Glutamatergic neuron (in vitro differentiated cells): ENCODE measurements at regions not wholly inside any gene's neighbourhood (a gene's known extent, or its start where the extent isn't known, plus 50 kb on each side); places are given as distances from the start of the nearest gene placed in this dataset.

Experiments used
- DNase-seq: peaks from one replicate; pipeline ENCODE4 v3.0.0; 2022
- H3K27ac Mint-ChIP-seq: one replicate; pipeline ENCODE4 v1.8.0; 2020; ENCODE audit warnings: mild to moderate bottlenecking, mixed read lengths, inconsistent platforms; ENCODE audit not compliant: unreplicated experiment
- H3K27me3 Mint-ChIP-seq: one replicate; pipeline ENCODE4 v1.8.0; 2020; ENCODE audit warnings: mild to moderate bottlenecking, moderate library complexity, mixed read lengths, inconsistent platforms; ENCODE audit not compliant: unreplicated experiment
- H3K36me3 Mint-ChIP-seq: one replicate; pipeline ENCODE4 v1.8.0; 2020; ENCODE audit warnings: mild to moderate bottlenecking, mixed read lengths, inconsistent platforms; ENCODE audit not compliant: unreplicated experiment
- H3K4me1 Mint-ChIP-seq: one replicate; pipeline ENCODE4 v1.8.0; 2020; ENCODE audit warnings: mild to moderate bottlenecking, low read depth, mixed read lengths, inconsistent platforms; ENCODE audit not compliant: unreplicated experiment
- H3K4me3 Mint-ChIP-seq: one replicate; pipeline ENCODE4 v1.8.0; 2020; ENCODE audit warnings: mild to moderate bottlenecking, mixed read lengths, inconsistent platforms; ENCODE audit not compliant: unreplicated experiment
- H3K9me3 Mint-ChIP-seq: one replicate; pipeline ENCODE4 v1.8.0; 2020; ENCODE audit warnings: mild to moderate bottlenecking, moderate library complexity, mixed read lengths, inconsistent platforms; ENCODE audit not compliant: unreplicated experiment
- CTCF ChIP-seq: fragments of 200-600 bp; sonication (generic); IDR thresholded peaks from one replicate; pipeline ENCODE4 v1.5.0; 2021; ENCODE audit not compliant: partially characterized antibody, unreplicated experiment

GRCh38 chr5:28725001-28725400 lies 1686.6 kb upstream of the CDH9 start:
- no peak for DNase-seq
- H3K4me1 Mint-ChIP-seq, result peaks cover 1% of the 10 kb centered on the region
- peaks cover 2% of the 10 kb centered on the region for H3K27me3 Mint-ChIP-seq
- no peaks in the 10 kb centered on the region for H3K9me3 Mint-ChIP-seq
- TF ChIP-seq CTCF, result no peak
- no peak overlapping the region for H3K4me3 Mint-ChIP-seq
- no peaks in the 10 kb centered on the region for H3K36me3 Mint-ChIP-seq
- H3K27ac Mint-ChIP-seq, result no peak overlapping the region

GRCh38 chr5:28714907-28715698 lies 1676.7 kb upstream of the CDH9 start:
- H3K4me1 Mint-ChIP-seq, result no peaks in the 10 kb centered on the region
- H3K4me3 Mint-ChIP-seq, result no peak overlapping the region
- H3K36me3 Mint-ChIP-seq, result no peaks in the 10 kb centered on the region
- no peaks in the 10 kb centered on the region for H3K27me3 Mint-ChIP-seq
- no peak overlapping the region for H3K27ac Mint-ChIP-seq
- no peak for TF ChIP-seq CTCF
- DNase-seq, result no peak
- H3K9me3 Mint-ChIP-seq, result no peaks in the 10 kb centered on the region

GRCh38 chr5:28710360-28710759 lies 1672.0 kb upstream of the CDH9 start:
- Mint-ChIP-seq H3K4me1 (no peaks in the 10 kb centered on the region), H3K27ac (no peak overlapping the region), H3K27me3 (no peaks in the 10 kb centered on the region), H3K36me3 (no peaks in the 10 kb centered on the region), H3K9me3 (no peaks in the 10 kb centered on the region), H3K4me3 (no peak overlapping the region)
- DNase-seq, result no peak
- TF ChIP-seq CTCF, result peak; percentile 65

GRCh38 chr5:28708472-28708871 lies 1670.1 kb upstream of the CDH9 start:
- DNase-seq, result no peak
- Mint-ChIP-seq H3K27me3 (no peaks in the 10 kb centered on the region), H3K4me1 (peaks cover 2% of the 10 kb centered on the region), H3K9me3 (no peaks in the 10 kb centered on the region), H3K4me3 (no peak overlapping the region), H3K27ac (no peak overlapping the region), H3K36me3 (no peaks in the 10 kb centered on the region)
- no peak for TF ChIP-seq CTCF

- TF ChIP-seq CTCF, result no peak
- Mint-ChIP-seq H3K27ac (no peak overlapping the region), H3K4me1 (peaks cover 2% of the 10 kb centered on the region), H3K27me3 (no peaks in the 10 kb centered on the region), H3K36me3 (no peaks in the 10 kb centered on the region), H3K4me3 (no peak overlapping the region), H3K9me3 (no peaks in the 10 kb centered on the region)
- no peak for DNase-seq
Observed at GRCh38 chr5:28707706-28708105, 1669.3 kb upstream of the CDH9 start.
